GM21825 (cell line): ENCODE measurements at regions not wholly inside any gene's neighbourhood (a gene's known extent, or its start where the extent isn't known, plus 50 kb on each side); places are given as distances from the start of the nearest gene placed in this dataset.

Source experiments
- ATAC-seq: cut with Tn5 transposase; IDR thresholded peaks from one replicate; pipeline ENCODE4 v1.9.1; 2021; ENCODE audit warnings: mild to moderate bottlenecking, moderate library complexity; ENCODE audit not compliant: unreplicated experiment

DNA sequence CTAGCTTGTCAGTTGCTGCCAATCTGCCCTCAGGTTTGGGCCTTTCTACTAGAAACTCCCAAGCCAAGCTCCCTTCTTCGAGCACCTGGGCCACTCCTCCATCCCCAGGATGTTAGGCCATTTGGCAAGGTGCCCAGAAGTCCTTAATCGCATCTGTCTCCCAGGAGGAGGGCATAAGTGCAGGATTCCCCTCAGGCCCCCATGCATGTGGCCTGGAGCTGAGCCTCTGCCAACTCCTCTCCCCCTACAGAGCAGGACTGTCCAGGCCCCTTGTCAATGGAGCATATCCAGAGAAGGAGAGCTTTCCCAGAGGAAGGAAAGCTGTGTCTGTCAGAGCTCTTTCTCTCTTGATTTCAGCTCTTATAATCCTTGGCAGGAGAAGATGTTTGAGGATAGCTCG lies 182.6 kb upstream of the ROPN1 start:
- ATAC-seq: no peak

DNA sequence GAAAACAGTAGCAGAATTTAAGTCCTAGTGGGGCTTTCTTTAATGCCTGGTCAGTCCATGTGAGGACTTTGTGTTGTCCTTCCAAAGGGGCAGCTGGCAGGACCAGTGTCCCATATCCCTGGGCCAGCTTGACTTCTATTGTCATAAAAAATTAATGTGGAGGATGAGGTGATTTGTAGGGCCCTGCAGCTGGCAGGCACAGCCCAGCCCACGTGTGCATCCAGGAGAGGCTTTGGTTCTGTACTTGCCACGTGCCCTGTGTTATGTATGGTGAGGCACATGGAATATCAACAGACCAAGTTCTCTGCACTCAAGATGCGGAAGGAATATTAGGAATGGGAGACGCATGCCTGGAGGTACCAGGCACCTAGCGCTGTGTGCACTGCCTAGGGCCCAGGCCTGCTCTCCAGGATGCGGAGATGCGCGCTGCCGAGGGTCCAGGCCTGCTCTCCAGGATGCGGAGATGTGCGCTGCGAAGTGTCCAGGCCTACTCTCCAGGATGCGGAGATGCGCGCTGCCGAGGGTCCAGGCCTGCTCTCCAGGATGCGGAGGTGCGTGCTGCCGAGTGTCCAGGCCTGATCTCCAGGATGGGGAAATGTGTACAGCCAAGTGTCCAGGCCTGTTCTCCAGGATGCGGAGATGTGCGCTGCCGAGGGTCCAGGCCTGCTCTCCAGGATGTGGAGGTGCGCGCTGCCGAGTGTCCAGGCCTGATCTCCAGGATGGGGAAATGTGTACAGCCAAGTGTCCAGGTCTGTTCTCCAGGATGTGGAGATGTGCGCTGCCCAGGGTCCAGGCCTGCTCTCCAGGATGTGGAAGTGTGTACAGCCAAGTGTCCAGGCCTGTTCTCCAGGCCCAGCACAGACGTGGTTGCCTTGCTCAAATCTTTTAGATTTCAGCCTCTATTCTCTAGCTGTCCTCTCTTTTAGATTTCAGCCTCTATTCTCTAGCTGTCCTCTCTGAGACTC lies 183.3 kb upstream of the ROPN1 start:
- ATAC-seq: no peak

DNA sequence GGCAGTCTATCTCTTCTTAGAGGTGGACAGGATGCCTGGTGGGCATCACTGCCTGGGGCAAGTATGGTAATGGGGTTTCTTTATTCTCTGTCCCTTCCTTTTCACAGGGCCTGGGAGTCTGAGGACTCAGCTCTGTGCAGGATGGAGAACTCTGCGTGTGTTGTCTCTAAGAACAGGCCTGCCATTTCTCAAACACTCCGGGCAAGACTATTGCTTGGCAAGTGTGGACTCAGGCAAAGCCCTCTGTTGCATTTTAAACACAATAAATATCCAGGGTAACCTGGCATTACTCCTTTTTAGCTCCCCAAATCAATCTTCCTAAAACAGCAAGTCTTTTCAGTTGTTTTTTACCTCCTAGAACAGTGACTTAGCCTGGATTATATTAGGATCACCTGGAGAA lies 185.1 kb upstream of the ROPN1 start:
- no peak for ATAC-seq

DNA sequence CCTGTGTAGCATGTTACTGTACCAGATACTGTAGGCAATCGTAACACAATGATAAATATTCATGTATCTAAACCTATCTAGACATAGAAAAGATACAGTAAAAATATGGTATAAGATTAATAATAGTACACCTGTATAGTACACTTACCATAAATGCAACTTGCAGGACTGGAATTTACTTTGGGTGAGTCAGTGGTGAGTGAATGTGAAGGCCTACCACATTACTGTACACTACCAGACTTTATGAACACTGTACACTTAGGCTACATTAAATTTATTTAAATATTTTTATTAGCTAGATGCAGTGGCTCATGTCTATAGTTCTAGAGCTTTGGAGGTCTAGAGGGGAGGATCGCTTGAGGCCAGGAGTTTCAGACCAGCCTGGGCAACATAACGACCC lies 186.6 kb upstream of the ROPN1 start:
- ATAC-seq: no peak

DNA sequence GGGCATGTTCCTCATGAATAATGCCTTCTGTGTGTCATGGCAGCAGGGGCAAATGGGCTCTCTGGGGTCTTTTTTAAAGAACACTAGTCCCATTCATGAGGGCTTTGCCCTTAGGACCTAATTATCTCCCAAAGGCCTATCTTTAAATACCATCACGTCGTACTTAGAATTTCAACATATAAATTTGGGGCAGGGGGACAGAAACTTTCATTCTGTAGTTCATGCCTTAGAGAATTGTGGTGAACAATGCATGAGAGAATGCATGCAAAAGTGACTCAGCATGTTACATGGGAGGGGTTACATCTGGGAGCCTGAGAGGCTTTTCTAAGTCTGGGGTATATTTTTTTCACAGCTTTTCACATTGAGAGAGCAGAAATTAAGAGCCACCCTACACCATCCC lies 208.5 kb upstream of the ROPN1 start:
- no peak for ATAC-seq

DNA sequence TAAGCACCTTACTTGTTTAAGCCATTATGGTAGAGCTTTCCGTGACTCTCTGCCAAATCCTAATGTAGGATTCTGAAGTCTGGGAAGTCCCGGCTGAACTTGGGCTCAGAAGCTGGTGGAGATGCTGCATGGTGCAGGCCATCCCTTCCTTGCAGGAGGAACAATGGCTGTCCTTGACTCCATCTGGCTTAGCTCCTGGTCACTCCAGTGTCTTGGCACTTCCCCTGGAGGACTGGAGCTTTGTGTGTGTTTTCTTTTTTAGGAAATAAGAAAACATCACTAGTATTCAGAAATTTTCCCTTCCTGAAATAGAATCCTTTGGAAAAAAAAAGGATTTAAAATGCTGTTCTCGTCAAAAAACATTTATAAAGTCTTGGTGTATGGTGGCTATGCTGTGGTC lies 209.3 kb upstream of the ROPN1 start:
- ATAC-seq: no peak

DNA sequence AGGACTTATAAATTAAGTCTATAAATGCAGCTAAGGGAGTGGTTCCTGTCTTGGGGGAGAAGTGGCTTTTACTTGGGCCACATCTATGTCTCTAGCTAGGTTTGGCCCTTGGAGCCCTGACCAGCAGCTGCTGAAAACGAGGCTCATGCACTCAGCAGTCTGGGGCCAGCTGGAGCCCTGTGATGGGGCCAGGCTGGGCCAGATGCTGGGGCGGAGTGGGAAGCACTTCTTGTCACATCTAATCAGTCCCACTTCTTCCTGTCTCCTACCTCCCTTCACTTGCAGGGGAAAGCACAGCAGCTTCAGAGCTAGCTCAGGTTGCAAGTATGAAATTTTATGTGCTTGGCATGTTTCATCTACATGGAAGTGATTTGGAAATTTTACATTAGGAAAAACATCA lies 209.9 kb upstream of the ROPN1 start:
- no peak for ATAC-seq

DNA sequence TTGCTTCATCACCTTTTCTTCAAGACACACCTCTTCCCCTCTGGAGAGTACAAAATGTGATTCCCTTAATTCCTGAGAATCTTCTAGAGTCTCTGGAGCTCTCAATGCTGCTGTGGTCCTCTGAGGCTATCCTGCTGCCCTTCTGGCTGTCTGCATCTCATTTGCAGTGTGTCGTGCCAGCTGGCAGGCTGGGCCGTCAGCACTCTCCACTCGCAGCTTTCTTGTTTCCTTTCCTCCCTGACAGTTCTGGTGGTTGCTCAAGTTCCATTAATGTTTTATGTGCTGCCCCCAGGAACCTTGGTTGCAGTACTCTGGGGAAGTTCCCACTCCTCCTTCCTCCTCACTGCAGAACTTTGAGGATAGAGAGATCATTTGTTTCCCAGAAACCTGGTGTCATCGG lies 210.8 kb upstream of the ROPN1 start:
- ATAC-seq: no peak

DNA sequence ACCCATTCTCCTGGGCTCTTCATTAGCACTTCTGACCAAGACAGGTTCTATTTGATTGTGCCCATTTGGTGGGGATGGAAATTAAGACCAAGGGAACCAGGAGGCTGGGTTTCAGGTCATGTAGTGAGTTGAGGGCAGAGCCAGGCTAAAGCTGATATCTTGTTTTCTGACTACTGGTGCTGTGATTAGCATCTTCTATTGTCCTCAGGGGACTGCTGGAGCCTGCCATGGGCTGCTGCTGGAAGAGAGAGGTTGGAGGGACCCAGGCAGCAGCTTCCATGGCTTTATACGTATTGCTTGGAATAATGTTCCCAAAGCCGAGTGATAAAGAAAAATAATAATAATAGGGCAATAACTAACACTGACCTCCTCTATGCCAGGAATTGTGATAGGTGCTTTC lies 211.4 kb upstream of the ROPN1 start:
- no peak for ATAC-seq

DNA sequence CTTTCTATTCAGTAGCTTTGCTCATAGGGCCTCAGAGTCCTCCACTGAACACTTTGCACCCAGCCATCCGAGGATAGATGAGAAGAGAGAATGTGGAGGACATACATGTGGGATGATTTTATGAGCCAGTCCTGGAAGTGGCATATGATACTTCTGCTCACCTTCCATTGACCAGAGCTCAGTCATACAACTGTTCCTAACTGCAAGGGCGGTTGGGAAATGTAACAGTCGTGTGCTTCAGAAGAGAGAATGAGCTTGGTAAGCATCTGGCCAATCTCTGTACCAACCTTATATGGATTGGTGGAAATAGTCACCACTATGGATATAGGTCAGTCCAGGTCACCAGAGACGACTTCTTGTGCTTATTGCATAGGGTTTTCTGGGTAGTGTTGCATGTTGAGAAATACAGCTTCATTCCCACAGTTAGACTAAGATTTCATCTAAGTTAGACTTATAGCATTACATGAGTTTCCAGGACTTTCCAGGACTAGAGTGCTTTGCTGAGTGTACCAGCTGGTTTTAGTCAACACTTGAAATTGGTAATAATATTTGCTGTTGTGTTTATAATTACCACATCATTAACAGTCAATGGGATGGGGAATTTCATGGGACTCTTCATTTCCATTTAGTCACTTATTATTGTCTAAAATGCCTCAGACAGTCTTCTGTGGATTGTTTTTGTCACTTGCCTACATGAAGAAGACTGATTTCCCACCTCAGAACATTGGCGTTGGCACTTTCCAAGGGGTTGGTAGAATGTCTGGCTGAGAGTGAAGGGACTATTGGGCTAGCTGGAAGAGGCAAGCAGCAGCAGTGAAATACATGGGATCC lies 214.5 kb upstream of the ROPN1 start:
- ATAC-seq: no peak

DNA sequence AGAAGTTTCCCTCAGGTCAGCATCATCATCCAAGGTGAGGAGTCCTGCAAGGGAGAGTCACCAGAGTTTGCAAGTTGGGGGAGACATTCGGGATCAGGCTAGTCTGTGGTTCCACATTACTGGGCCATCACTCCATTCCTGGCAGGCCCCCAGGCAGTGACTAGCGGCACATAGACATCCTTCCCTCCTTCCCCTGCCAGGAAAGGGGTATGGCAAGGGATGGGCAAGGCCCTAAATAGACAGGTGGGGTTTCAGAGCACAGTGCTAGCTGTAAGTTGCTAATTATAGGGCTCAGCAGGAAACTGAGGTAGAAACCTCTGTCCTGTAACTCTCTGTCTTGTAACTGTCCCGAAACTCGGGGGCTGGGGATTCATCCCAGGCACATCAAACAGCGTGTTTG lies 215.2 kb upstream of the ROPN1 start:
- ATAC-seq: no peak

DNA sequence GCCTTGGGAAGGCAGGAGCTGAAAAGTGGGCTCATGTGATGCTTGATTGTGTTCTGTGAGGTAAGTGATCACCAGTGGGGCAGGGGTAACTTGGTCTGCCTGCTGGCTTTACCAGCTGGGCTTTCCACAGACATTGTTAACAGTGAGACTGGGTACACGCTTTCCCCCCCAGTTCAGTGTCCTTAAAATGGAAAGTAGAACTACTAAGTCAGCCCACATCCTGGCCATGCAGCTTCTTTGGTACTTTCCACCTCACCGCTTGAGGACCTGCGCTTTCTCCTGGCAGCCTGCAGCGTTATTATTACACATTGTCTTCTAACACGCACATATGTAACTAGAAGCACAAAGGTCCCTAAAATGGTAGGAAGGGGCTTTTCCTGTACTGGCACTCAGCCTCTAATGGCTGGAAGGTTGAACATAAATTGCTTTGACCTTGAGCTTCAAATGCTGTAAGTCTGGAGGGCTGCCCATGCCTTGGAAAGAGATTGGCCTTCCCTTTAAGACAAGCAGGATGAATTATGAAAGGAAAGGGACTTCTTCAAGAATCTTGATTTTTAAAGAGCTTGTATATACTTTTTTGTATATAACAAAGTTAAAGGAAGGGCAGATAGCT lies 216.1 kb upstream of the ROPN1 start:
- peak; percentile 82 for ATAC-seq

DNA sequence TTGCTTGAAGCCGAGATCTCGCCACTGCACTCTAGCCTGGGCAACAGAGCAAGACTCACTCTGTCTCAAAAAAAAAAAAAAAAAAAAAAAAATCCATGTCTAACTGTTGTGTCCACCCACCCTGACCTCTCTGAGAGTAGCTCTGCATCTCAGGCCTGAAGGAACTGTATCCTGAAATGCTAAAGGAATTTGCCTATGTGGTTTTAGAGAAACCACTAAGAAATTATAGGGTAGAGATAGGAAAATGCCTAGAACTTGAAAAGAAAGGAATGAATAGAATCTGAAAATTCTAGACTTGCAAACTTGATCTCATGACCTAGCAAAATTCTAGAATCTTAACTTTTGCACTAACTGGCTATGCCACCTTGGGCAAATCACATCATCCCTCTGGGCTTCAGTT lies 217.5 kb upstream of the ROPN1 start:
- no peak for ATAC-seq

DNA sequence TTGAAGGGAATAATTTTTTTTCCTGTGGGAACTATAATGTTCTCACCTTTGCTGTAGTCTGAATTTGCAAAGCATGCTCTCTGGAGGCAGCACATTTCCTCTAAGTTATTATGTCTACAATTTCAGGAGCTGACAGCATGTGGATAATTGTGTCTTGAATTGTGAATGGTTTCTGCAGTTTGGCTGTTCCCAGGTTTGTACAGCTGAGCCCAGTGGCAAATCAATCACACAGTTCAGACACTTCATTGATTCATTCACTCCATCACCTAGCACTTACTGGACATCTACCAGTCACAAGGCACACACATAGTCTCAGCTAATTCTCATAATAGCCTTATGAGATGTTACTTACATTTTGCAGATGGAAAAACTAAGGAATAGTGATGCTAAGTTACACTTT lies 219.0 kb upstream of the ROPN1 start:
- no peak for ATAC-seq

DNA sequence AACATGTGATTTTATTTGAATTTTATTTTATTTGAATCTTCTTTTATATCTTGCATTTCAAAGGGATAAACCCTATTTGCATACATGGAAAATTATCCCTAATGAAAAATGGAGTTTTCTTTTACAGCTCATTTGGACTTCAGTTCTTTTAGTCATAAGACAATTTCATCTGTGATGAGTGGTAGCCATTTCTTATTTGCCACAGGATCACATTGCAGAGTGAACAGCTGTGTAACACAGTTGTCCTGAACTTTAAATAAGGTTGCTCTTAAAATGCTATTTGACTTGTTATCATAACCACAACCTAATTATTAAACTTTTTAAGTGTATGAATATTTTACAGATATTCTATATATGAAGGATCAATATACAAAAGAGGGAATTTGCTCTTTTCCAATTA lies 221.7 kb upstream of the ROPN1 start:
- no peak for ATAC-seq

DNA sequence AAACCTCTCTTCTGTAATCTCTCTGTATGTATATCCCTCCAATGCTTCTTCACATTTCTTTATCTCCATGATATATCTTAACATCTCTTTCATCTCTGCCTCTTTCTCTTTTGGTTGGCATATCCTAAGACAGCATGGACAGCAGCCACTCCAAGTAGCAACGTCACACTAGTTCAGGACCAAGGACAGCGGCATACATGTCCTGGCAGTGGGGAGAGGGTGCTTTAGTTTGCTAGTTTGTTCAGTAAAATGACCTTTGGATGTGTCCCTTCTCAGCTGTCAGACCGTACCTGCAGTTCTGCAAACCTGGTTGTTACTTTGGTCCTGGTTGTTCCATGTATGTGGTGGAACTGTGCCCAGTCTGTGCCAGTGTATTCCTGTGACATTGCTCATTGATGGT lies 225.6 kb upstream of the ROPN1 start:
- ATAC-seq: no peak

DNA sequence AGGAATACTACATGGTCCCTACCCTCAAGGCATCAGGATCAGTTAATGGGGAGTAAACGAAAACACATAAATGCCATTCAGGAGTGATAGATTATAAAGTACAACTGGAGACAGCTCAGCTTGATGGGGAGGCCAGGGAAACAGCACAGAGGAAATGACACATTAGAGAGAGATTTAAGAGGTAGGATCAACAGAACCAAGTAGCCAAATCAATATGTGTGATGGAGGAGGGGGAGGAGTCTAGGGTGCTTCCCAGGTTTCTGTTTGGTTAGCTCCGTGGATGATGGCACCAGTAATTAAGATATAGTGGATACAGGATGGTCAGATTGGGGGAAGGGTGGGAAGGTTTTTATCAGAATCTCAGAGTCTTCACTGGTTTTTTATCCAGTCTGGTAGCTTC lies 229.5 kb upstream of the ROPN1 start:
- ATAC-seq: no peak

DNA sequence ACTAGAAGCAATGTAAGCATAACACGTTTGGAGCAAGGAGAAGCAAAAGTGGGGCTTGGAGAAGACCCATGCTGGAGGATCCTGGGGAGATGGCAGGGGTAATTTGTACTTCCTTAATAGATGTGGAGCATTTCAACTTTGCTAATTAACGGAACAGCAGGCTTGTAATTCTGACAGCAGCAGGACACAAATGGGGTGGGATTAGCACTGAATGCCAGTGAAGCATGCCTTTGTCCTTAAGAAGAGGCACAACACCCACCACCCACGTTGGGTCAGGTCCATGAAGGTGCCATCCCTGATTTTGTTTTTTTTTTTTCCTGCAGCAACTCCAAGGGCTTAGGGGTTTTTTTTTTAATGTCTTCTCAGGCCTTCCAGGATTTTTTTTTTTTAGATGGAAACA lies 231.9 kb upstream of the ROPN1 start:
- no peak for ATAC-seq

DNA sequence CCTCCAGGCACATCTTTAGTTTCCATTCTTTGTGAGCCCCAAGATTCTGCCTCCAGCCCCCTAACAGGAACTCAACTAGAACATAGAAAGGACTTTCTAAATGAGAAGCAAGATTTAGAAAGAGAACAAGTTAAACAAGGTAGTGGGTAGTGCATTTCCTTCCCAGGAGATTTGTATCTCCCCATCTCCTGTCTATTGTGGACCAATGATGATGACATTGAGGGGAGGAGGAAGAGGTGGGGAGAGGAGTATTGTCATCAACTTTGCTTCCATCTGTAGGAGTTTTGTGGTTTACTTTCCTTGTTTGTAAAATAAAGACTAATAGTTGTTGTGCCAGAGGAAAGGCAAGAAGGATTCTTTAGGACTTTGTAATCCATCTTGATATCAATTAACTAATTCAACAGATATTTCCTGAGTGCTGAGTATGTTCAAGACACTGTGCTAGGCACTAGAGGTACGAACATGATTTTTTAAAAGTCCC lies 235.3 kb upstream of the ROPN1 start:
- ATAC-seq: no peak

DNA sequence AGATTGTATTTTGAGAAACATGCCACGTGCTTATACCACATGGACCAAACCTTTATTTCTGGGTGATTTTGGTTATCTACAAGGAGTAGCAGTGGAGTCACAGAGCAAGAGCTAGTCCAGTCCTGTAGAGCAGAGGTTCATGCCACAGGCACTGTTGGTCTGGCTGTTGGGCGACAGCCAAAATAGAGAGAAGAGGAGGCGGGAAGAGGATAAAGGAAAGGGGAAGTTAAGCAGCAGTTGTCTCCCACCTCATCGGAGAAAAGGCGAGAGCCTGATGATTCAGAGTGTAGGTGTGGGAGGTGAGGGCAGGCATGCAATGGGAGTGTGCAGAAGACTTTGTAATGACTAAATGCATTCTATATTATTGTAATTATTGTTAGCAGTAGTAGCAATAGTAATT lies 237.5 kb upstream of the ROPN1 start:
- no peak for ATAC-seq

DNA sequence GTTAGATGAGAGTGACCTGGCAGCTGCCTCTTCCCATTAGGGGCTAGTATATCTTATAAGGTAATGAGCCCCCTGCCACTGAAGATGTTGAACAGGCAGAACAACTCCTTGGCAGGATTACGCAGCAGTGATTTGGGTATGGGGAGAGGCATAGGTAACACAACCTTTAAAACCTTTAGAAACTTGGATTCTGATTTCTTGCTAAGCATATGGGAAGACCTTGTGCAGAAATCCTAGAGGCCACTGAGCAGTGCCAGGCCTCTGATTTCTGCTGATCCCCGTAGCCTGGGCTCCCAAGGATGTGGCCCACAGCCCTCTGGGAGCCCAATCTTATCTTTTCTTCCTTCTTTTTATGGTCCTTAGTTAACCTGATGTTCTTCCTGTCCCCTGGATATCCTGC lies 237.9 kb upstream of the ROPN1 start:
- ATAC-seq: no peak

DNA sequence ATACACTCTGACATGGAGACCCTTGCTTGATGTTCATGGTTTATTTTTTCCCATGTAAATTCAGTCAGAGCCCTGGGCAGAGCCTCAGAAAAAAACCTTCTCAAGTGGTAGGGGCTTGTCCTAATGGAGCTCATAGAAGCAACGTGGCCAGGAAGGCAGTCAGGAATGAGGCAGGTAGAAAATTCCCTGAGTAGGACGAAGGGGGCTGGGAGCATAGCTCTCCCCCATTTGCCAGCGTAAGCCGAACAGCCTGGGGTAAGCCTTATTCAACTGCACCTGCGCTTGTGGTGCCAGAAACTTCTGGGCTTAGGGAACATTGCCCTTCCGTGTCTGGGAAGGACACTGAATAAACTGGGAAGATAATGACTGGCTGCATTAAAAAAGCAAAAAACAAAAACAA lies 238.5 kb upstream of the ROPN1 start:
- ATAC-seq: no peak
